OCI-LY3 (cell line): ENCODE measurements at regions not wholly inside any gene's neighbourhood (a gene's known extent, or its start where the extent isn't known, plus 50 kb on each side); places are given as distances from the start of the nearest gene placed in this dataset.

Source experiments
- H2AFZ ChIP-seq: fragments of 200-600, 300-600 bp; shearing (Covaris generic); 2 replicates; pipeline ENCODE4 v1.6.0; 2014; ENCODE audit warnings: antibody characterized with exemption, low read depth, low read length
- H3K27ac ChIP-seq: fragments of 200-600, 300-600 bp; sonication (generic); 2 replicates; pipeline ENCODE4 v1.5.1; 2014; ENCODE audit warnings: mild to moderate bottlenecking, low read length, moderate library complexity, mixed read lengths
- H3K27me3 ChIP-seq: fragments of 200-600, 300-600 bp; sonication (generic); 2 replicates; pipeline ENCODE4 v1.6.1; 2014; ENCODE audit warnings: low read depth, low read length, mixed read lengths
- H3K36me3 ChIP-seq: fragments of 200-600, 300-600 bp; sonication (generic); replicated peaks from 2 replicates; pipeline ENCODE3; 2014; ENCODE audit warnings: low read depth, low read length, mixed read lengths
- H3K4me1 ChIP-seq: fragments of 300-600, 200-600 bp; sonication (generic); 2 replicates; pipeline ENCODE4 v1.6.1; 2014; ENCODE audit warnings: low read length, mixed read lengths
- H3K4me2 ChIP-seq: fragments of 200-600, 300-600 bp; sonication (generic); 2 replicates; pipeline ENCODE4 v1.6.1; 2014; ENCODE audit warnings: low read length, mixed read lengths
- H3K4me3 ChIP-seq: fragments of 300-600, 200-600 bp; sonication (generic); 2 replicates; pipeline ENCODE4 v1.5.1; 2014; ENCODE audit warnings: antibody characterized with exemption, mild to moderate bottlenecking, low read length, moderate library complexity
- H3K79me2 ChIP-seq: fragments of 300-600, 200-600 bp; shearing (Covaris generic); 2 replicates; pipeline ENCODE4 v1.6.1; 2014; ENCODE audit warnings: mild to moderate bottlenecking, low read length, mixed read lengths
- H3K9ac ChIP-seq: fragments of 300-600, 200-600 bp; shearing (Covaris generic); 2 replicates; pipeline ENCODE4 v1.6.0; 2014; ENCODE audit warnings: mild to moderate bottlenecking, low read length, moderate library complexity
- H3K9me3 ChIP-seq: fragments of 200-600, 300-600 bp; shearing (Covaris generic); 2 replicates; pipeline ENCODE4 v1.6.1; 2014; ENCODE audit warnings: low read length, mixed read lengths; ENCODE audit not compliant: insufficient read depth
- H4K20me1 ChIP-seq: fragments of 200-600, 300-600 bp; sonication (generic); 2 replicates; pipeline ENCODE4 v1.6.1; 2016; ENCODE audit warnings: low read length, mixed read lengths; ENCODE audit not compliant: insufficient read depth
- CTCF ChIP-seq: fragments of 200-600, 300-600 bp; sonication (generic); IDR thresholded peaks from 2 replicates; pipeline ENCODE4 v1.5.1; 2014; ENCODE audit warnings: antibody characterized with exemption, low read length, low read depth
- EZH2phosphoT487 ChIP-seq: fragments of 200-600 bp; shearing (Covaris generic); IDR thresholded peaks from 2 replicates; pipeline ENCODE4 v1.6.1; 2018; ENCODE audit warnings: antibody characterized with exemption, mixed run types, low read depth

- Histone ChIP-seq H3K4me1 (no peaks in the 10 kb centered on the region), H4K20me1 (no peaks in the 10 kb centered on the region), H3K36me3 (no peaks in the 10 kb centered on the region), H3K9me3 (no peaks in the 10 kb centered on the region), H3K4me3 (no peak overlapping the region), H2AFZ (no peak overlapping the region), H3K4me2 (no peak overlapping the region), H3K27me3 (no peaks in the 10 kb centered on the region), H3K27ac (no peak overlapping the region), H3K79me2 (no peaks in the 10 kb centered on the region), H3K9ac (no peak overlapping the region)
- TF ChIP-seq EZH2phosphoT487 (no peak), CTCF (no peak)
These were observed 218.8 kb upstream of the CTNNB1 start for GRCh38 chr3:40980467-40980866.

DNA sequence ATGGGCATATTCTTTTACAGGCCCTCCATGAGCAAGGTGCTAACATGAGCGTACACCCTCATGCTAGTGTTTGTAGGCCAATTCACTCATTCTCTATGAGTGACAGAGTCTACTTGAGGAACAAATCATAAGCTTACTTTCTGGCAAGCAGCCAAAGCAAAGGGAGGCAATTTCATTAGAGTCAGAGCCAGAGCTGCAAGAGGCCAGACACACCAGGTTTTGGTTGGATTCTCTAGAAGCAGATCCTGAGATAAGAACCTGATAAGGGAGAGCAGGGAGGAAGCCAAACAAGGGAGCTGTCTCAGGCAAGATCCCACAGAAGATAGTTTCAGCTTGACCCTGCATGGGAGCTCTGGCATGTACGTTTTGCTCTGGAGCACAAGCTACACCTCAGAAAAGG lies 214.1 kb upstream of the CTNNB1 start:
- Histone ChIP-seq H2AFZ (no peak overlapping the region), H3K27ac (no peak overlapping the region), H3K79me2 (no peaks in the 10 kb centered on the region), H3K27me3 (peaks cover 5% of the 10 kb centered on the region; the same call in 1 of the 2 replicates), H3K9ac (no peak overlapping the region), H3K9me3 (no peaks in the 10 kb centered on the region), H3K4me1 (no peaks in the 10 kb centered on the region), H4K20me1 (no peaks in the 10 kb centered on the region), H3K36me3 (no peaks in the 10 kb centered on the region), H3K4me2 (no peak overlapping the region), H3K4me3 (no peak overlapping the region)
- no peak for TF ChIP-seq CTCF
- no peak for TF ChIP-seq EZH2phosphoT487

DNA sequence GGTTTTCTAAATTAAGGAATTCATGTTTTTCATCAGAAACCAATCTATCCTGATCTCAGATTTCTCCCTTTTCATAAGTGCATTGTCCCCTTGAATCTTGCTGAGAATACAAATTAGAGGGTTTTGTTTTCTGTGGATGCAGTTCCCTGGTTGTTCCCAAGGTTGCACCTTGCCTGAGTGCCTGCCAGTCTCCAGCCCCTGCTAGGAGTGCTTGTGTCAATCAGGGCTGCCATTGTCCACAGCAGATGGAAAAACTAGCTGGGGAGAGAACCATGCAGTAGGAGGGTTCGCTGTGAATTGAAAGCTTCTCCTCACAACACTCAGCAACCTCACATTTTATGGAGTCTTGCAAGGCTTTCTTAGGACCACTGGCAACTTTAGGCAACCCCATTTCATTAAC lies 210.8 kb upstream of the CTNNB1 start:
- Histone ChIP-seq H3K27ac (no peak overlapping the region), H3K36me3 (no peaks in the 10 kb centered on the region), H3K9ac (no peak overlapping the region), H2AFZ (no peak overlapping the region), H3K4me3 (no peak overlapping the region), H4K20me1 (no peaks in the 10 kb centered on the region), H3K9me3 (no peaks in the 10 kb centered on the region), H3K4me1 (no peaks in the 10 kb centered on the region), H3K79me2 (no peaks in the 10 kb centered on the region), H3K4me2 (no peak overlapping the region), H3K27me3 (peaks cover 5% of the 10 kb centered on the region; the same call in 1 of the 2 replicates)
- no peak for TF ChIP-seq EZH2phosphoT487

- Histone ChIP-seq H3K4me2 (no peak overlapping the region), H3K9ac (no peak overlapping the region), H4K20me1 (no peaks in the 10 kb centered on the region), H3K27ac (no peak overlapping the region), H3K4me1 (no peaks in the 10 kb centered on the region), H3K4me3 (no peak overlapping the region), H2AFZ (no peak overlapping the region), H3K79me2 (no peaks in the 10 kb centered on the region), H3K27me3 (peaks cover 5% of the 10 kb centered on the region; the same call in 1 of the 2 replicates), H3K36me3 (no peaks in the 10 kb centered on the region), H3K9me3 (no peaks in the 10 kb centered on the region)
- TF ChIP-seq EZH2phosphoT487 (no peak), CTCF (no peak)
These were observed 209.9 kb upstream of the CTNNB1 start for GRCh38 chr3:40989141-40990061.
